ENCODE measurements at regions not wholly inside any gene's neighbourhood (a gene's known extent, or its start where the extent isn't known, plus 50 kb on each side); places are given as distances from the start of the nearest gene placed in this dataset.

DNA sequence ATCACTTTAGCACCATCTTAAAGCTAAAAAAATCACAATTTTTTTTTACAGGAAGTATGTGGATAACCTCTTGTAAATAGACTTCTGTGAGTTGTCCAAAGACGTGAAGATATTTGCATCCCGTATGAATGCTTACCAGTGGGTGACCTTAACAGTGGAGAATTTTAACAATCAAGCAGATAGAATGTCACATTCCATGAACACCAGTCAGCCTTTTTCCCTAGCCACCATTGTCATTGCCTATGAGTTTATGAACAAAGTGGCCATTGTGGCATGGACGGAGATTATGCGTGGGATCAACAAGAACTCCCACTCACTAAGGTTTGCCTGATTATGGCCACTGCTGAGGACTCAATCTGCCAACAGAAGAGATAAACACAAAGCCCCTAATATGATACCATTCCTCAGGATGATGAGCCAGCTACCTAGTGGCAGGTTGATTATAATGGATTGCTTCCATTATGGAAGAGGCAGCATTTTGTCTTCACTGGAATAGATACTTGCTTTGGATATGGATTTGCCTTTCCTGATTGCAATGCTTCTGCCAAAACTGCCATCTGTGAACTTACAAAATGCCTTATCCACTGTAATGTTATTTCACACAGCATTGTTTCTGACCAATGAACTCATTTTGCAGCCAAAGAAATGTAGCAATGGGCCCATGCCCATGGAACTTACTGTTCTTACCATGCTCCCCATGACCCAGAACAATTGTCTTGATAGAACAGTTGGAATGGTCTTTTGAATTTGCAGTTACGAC, 830.9 kb upstream of the NDST4 start:
- TF ChIP-seq EZH2 (IDR thresholded peaks at IDR 0.05; ENCODE audit: insufficient read depth, poor library complexity, severe bottlenecking), result no peak
- no peak for TF ChIP-seq EZH2phosphoT487 (IDR thresholded peaks at IDR 0.05; ENCODE audit: insufficient read depth, low read depth)

Data from GM23248 (cell line).